Gastroesophageal sphincter (tissue), 3 donors: ENCODE measurements at regions not wholly inside any gene's neighbourhood (a gene's known extent, or its start where the extent isn't known, plus 50 kb on each side); places are given as distances from the start of the nearest gene placed in this dataset.

Experiments used
- CTCF ChIP-seq, 4 experiments: fragments of 200-600 bp in 2 of 4; fragments of 450-650 bp in 2 of 4; sonication (generic) in 1 of 4; IDR thresholded peaks; one replicate each; pipeline ENCODE4 v1.5.1; 2017 to 2019; ENCODE audit warnings: antibody characterized with exemption in 4 of 4, mild to moderate bottlenecking in 2 of 4, moderate library complexity in 2 of 4
- EP300 ChIP-seq: sonication (generic); formaldehyde crosslinking; IDR thresholded peaks from one replicate; pipeline ENCODE4 v1.6.1; 2017; ENCODE audit warnings: antibody characterized with exemption, mild to moderate bottlenecking
- POLR2A ChIP-seq, 2 donors: fragments of 450-650 bp; IDR thresholded peaks; one replicate each; pipeline ENCODE4 v1.6.1; 2017; ENCODE audit warnings: antibody characterized with exemption in 2 of 2, mild to moderate bottlenecking in 2 of 2, moderate library complexity in 1 of 2
- POLR2AphosphoS5 ChIP-seq: sonication (generic); formaldehyde crosslinking; IDR thresholded peaks from one replicate; pipeline ENCODE4 v1.6.1; 2017; ENCODE audit warnings: antibody characterized with exemption

DNA sequence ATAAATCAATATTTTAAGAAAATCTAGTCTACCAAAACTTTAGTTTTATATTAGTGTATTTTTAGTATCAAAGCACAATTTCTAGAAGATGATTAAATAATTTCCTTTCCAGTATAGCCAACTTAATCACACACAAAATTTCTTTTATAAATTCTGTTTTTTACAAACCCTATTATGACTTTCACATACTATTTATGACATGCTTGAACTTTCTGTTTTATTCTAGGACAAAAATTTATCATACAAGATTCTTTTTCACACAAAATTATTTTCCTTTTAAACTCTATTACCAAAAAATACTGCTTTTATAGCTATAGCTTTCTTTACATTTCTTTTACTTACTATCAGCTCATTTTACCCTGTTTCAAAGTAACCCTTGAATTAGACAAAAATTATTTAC lies 149.5 kb downstream of the OR13H1 start:
- TF ChIP-seq POLR2A (IDR thresholded peaks at IDR 0.05): no peak
- TF ChIP-seq POLR2AphosphoS5: no peak
- no peak for TF ChIP-seq CTCF (IDR thresholded peaks at IDR 0.05)
- TF ChIP-seq EP300: no peak
